ENCODE measurements at regions not wholly inside any gene's neighbourhood (a gene's known extent, or its start where the extent isn't known, plus 50 kb on each side); places are given as distances from the start of the nearest gene placed in this dataset.

DNA sequence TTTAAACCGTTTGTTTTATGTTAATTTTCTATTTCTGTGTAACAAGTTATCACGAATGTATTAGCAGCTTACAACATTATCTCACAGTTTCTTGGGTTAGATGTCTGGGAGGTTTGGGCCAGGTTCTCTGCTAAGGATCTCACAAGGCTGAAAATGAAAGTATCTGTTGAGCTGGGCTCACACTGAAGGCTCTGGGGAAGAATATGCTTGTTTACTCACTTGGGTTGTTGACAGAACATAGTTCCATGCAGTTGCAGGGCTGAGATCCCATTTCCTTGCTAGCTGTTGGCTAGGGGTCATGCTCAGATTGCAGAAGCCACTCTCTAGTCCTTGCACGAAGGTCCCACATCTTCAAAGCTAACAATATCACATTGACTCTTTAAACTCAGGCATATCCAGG, 266.6 kb upstream of the GNAI1 start:
- TF ChIP-seq CTCF (IDR thresholded peaks at IDR 0.05) (no peak), POLR2A (IDR thresholded peaks at IDR 0.05) (no peak)
